ENCODE measurements at regions not wholly inside any gene's neighbourhood (a gene's known extent, or its start where the extent isn't known, plus 50 kb on each side); places are given as distances from the start of the nearest gene placed in this dataset.

- DNase-seq (ENCODE audit: low read depth), result peak; percentile 75
Observed at GRCh38 chr6:45791211-45792168, 224.2 kb downstream of the CLIC5 start.

GRCh38 chr6:45789238-45789637 lies 226.4 kb downstream of the CLIC5 start:
- no peak for DNase-seq (ENCODE audit: low read depth)

DNA sequence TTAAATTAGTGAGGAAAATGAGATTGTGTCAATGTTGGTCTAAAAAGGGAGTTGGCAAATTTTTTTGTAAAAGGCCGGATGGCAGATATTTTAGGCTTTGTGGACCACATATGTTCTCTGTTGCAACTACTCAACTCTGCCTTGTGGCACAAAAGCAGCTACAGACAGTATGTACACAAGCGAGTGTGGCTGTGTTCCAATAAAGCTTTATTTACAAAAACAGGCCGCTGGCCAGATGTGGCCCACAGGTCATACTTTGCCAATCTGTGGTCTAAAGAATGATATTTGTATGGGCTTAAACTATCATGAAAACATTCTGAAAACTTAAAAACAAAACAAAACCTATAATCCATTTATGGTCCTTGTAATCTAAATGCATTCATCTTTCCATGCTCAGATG lies 228.3 kb downstream of the CLIC5 start:
- no peak for DNase-seq (ENCODE audit: low read depth)

GRCh38 chr6:45786355-45786781 lies 229.3 kb downstream of the CLIC5 start:
- no peak for DNase-seq (ENCODE audit: low read depth)

- DNase-seq (ENCODE audit: low read depth), result no peak
Observed at GRCh38 chr6:45784250-45784649, 231.4 kb downstream of the CLIC5 start.

DNA sequence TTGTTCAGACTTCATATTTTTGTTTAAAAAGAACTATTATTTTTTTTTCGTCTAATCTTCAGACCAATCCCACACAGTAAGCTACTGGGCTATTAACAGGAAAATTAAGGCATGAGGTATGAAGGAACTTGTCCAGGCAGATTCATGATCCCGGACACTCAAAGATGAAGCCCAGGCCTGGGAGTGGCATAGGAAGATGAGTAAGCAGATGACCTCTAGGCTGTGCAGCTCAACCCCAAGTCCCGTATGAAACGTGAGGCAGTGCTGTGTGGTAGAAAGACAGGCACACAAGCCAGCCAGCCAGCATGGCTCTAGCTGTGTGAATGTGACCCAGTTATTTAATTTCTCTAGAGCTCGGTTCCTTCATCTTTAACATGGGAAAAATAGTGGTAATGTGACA lies 231.9 kb downstream of the CLIC5 start:
- DNase-seq (ENCODE audit: low read depth), result no peak

DNA sequence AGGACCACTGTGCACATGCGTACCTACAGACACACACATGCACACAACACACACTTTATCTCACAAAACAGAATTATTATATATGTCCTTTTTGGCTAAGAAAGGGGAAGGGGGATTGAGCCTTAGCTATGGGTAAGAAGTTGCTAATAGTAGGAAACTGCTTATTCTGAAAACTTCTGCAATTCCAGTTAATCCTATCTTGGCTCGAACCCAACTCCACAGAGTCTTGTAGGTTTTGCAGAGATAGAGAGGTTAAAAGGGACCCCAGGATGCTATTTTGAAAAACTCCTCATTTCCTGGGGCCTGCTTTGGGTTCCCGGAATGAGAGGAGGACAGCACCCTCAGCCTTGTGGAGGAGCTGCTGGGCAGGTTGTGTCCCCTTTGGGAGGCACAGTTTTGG lies 233.8 kb downstream of the CLIC5 start:
- peak; percentile 24 for DNase-seq (ENCODE audit: low read depth)

GRCh38 chr6:45780523-45780922 lies 235.1 kb downstream of the CLIC5 start:
- no peak for DNase-seq (ENCODE audit: low read depth)

- no peak for DNase-seq (ENCODE audit: low read depth)
Observed at GRCh38 chr6:45775026-45775697, 240.5 kb downstream of the CLIC5 start.

GRCh38 chr6:45773906-45774305 lies 241.8 kb downstream of the CLIC5 start:
- DNase-seq (ENCODE audit: low read depth), result no peak

- DNase-seq (ENCODE audit: low read depth), result no peak
Observed at GRCh38 chr6:45772886-45773495, 242.7 kb downstream of the CLIC5 start.

DNA sequence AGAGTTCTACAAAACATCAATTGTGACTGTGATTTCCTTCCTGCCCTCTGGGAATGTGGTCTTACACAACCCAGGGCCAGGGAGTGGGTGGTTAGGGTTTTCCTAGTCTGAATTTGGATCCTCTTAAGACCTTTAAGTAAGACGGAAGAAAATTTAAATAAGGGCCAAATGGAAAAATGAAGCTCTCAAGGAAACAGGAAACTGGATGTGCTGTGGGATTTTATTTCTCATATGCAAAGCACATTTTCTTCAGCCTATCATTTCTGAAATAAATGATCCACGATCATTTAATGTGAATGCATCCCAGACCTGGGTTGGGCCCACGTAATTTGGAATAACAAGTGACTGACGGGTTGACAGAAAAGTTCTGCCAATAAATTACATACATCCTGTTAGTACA lies 243.6 kb downstream of the CLIC5 start:
- DNase-seq (ENCODE audit: low read depth), result no peak

DNA sequence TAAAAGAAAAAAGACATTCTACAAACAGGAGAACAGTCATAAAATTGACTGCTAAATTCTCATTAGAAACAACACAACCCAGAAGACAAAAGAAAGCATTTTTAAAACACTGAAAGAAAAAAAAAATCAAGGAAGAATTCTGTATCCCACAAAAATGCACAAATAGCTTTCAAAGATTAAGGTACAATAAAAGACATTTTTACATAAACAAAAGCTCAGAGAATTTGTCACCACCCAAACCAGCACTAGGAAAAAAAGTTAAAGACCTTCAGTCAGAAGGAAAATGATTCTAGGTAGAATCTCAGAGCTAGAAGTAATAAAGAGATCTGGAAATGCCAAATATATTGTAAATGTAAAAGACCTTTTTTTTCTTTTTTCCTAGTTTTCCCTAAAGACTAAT lies 252.4 kb downstream of the CLIC5 start:
- no peak for DNase-seq (ENCODE audit: low read depth)

GRCh38 chr6:45759472-45759810 lies 256.2 kb downstream of the CLIC5 start:
- DNase-seq (ENCODE audit: low read depth), result no peak

- no peak for DNase-seq (ENCODE audit: low read depth)
Observed at GRCh38 chr6:45758787-45759471, 256.7 kb downstream of the CLIC5 start.

- no peak for DNase-seq (ENCODE audit: low read depth)
Observed at GRCh38 chr6:45757443-45758130, 258.1 kb downstream of the CLIC5 start.

GRCh38 chr6:45756606-45757005 lies 259.1 kb downstream of the CLIC5 start:
- DNase-seq (ENCODE audit: low read depth), result no peak

DNA sequence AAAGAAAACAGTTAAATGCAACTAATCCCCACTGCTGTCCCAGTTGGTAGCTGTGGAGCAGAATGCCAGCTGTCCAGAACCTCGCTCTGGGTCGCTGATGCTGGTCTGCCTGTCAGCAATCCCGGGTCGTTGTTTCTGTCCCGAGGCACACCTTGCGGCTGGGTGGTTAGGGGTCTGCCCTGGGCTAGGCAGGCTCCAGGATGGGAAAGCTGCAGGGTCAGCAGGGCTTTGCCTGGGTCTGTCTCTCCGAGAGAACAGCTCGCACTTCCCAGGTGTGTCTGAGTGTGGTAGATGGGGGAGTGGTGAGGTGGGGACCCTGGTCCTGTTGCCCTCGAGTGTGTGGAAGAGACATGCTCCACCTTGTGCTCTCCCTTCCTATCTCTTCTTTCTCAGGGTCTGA lies 261.2 kb downstream of the CLIC5 start:
- no peak for DNase-seq (ENCODE audit: low read depth)

DNA sequence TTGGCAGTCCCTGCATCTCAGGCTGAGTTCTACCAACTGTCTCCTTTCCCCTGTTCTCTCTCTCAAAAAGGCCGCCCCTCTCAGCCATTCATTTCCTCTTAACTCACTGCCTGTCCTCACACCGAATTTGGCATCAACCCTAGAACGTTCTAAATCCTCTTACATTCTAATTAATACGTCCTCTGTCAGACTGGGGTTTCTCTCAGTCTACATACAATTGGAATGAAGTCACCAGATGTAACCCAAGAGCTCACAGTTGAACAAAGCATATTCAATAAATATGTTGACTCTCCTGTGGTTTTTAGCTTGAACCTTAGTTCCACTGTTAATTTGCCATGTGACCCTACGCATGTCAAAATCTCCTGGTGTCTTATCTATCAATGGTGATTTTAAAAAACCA lies 269.6 kb downstream of the CLIC5 start:
- peak; percentile 81 for DNase-seq (ENCODE audit: low read depth)

GRCh38 chr6:45743028-45743615 lies 272.5 kb downstream of the CLIC5 start:
- DNase-seq (ENCODE audit: low read depth), result peak; percentile 47

DNA sequence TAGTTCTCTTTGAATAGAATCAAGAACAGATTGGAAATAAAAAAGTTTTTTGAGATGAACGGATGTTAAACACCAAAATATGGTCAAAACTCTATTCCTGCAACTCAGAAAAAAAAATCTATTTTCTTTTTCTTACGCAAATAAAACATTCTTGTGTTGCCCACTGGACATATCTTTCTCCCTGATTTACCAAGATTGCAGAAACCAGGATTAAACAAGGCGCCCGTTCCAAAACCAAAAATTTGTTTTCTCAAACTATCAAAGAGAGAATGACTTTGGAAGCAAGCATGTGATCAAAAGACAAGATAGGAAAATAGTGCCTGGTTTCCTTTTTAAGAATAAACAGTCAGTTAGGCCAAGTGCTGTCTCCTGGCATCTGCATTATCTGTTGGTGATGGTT lies 273.1 kb downstream of the CLIC5 start:
- DNase-seq (ENCODE audit: low read depth), result no peak
